IPS DF 19.7 (cell line): ENCODE measurements at regions not wholly inside any gene's neighbourhood (a gene's known extent, or its start where the extent isn't known, plus 50 kb on each side); places are given as distances from the start of the nearest gene placed in this dataset.
A peak's percentile ranks its signal among the peaks of the same experiment; 100 is the strongest.
"Not testable (repeated sequence)": the region's sequence is repeated elsewhere in the genome, so short reads cannot be mapped to it uniquely, and the experiment has no call there.

Source experiments
- DNase-seq: peaks from one replicate; pipeline ENCODE4 v3.0.0-alpha.2; 2013; ENCODE audit warnings: low read depth, low spot score

DNA sequence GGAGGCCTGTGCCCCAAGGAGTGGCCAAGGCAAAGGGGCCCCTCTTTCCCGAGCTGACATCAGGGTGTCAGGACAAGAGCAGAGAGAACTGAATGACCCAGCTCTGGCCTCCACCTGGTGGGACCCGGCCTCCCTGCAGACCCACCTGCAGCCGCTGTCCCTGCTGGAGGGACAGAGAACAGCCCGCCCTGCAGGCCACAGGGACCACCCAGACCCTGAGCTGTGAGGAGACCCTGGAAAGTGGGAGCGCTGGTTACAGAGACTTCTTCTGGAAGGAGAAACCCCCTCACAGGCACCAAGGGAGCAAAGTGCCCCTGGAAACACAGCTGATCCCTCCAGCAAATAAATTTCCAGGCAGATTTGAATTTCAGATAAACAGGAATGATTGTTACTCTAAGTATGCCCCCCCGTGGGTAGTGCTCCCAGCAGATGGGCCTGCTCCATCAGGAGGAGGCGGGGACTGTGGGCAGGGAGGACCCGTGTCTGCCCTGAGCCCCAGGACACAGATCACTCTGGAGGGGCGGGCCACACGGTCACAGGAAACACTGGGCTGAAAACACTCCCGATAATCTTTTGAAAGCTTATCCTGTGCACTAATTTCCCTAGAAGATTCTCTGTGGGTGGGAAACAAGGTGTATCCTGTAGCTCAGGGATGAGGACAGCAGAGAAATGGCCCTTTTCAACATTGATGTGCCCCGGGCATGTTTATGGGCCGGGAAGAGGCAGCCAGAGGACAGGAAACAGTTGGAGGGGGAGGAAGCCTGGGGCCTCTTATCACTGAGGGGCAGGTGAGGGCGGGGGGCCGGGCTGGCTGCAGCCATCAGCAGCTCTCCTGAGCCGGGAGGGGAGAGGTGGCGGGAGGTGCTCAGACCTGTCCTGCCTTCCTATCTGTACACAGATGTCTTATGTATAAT, 276.0 kb downstream of the ADGRD1 start:
- no peak for DNase-seq

DNA sequence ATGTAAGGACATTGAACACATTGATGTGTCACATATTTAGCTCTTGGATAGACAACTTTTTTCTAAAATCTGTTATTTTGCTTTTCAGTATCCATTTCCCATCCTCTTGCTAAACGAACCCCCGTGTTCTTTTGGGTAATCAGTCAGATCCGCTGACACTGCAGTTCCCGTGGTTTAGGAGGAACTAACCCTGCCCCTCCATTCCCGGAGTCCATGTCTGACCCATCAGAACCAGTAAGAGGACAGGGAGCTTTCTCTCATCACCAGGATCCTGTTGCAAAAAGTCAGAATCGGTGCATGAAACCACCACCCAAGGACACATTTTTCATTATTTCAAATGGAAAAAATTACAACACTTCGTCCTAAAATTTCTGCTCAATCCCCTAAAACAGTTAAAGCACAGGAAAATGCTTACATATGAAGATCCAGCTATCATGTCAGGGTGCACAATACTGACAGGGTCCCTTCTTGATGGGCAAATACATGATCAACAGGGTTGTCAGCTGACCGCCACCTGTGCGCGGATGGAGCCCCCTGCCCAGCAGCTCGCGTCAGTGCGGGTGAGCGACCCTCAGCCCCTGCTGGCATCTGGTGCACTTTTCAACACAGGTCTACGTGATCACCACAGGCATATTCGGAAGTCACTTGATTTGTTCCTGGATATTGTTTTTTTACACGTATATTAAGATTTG, 276.8 kb downstream of the ADGRD1 start:
- DNase-seq, result no peak

DNA sequence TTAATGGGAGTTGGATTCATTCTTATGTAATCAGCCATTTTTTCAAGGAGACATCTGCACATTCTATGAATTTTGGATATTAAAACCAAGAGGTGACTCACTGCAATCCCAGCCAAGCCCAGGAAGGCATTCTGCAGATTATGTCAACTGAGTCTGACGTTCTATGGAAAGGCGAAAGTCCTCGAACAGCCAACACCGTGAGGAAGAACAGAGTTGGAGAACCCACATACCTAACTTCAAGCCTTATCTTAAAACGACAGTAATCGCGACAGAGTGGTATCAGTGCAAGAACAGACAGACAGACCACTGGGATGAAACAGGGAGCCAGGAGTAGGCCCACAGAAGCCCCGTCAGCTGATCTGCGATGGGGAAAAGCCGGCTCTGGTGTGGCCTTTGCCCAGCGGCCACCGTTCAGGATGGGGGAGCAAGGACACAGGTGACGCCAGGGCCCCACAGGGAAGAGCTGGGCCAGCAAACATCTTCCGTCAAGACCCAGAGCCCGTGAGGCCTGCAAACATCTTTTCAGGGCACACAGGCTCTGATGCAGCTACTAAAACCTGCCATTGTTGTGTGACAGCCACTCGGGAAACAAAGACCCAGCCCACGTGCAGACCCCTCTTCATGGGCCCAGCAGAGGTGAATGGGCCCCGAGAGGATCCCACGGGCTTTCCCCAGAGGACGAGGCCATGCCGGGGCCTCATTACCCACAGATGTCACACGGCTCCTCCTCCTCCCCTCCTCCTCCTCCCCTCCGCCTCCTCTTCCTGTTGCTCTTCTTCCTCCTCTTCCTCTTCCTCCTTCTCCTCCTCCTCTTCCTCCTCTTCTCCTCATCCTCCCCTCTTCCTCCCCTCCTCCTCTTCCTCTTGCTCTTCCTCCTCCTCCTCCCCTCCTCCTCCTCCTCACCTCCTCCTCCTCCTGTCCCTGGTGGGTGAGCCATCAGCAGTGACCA, 277.6 kb downstream of the ADGRD1 start:
- DNase-seq, result no peak

DNA sequence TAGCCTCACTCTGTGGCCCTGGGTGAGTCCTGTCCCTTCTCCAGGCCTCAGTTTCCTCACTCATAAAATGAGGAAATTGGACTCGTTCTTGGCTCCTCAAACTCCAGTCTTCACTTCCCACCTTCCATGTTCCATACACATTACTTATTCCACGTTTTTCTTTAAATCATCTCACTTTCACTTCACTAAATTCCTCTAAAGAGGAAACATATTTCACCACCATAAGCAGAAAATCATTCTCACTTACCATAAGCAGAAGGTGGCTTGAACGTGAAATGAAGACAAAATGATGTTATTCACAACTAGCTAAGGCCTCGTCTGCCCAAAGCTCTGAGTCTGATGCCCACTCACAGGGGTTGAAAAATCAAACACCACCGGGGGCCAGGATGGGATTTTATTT, 278.3 kb downstream of the ADGRD1 start:
- DNase-seq, result no peak

DNA sequence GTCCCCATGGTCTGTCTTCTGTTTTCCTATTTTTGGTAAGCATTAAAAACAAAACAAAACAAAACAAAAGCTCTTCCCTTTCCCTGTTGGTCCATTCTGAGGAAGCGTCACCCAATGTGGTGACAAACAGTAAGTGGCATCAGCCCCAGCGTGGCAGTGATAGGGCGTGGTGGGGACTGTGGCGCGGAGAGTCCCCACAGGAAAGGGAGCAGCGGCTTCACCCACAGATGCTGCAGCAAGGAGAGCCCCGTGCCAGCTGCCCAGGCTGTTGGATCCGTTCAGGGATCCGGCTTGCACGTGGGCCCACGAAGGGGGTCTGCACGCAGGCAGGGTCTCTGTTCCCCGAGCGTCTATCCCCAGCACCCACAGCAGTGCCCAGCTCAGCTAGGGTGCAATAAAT, 279.2 kb downstream of the ADGRD1 start:
- not testable (repeated sequence) for DNase-seq

DNA sequence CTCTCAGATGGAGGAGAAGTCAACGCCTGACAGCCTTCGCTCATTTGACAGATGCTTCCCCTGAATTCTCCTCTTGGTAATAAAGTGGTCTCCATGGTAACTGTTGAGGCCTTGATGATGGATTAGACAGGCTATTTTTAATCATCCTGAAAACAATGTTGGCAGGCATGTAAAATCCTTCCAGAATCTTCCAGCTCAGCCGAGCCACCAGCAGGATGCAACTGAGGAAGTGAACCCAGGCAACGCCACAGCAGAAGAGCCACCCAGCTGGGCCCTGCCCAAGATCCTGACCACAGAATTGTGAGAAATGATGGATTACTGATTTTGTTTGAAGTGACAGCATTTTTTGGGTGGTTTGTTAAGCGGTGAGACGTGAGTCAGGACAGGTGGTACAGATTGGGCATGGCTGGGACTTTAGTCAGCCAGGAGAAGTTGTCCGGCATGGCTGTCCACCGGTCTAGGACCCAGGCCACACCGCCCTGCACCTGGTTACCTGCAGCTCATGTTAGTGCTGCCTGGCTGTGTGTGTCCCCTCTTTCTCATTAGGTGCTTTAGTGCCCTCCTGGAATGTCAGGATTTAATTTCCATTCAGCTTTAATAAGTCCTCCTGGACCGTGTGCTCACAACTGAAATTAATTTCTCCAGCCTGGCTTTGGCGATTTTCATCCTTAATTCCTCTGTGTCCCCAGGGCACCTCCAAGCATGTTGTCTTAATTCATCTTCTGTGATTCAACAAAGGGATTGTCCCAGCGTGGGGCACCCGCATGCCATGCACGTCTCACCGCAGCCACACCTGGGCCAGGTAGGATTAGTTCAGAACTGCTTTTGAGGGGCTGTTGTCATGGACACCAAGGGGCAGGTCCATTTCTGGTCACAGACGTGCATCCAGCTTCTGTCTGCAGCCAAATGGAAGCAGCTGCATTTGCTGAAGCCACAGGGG, 280.4 kb downstream of the ADGRD1 start:
- not testable (repeated sequence) for DNase-seq

DNA sequence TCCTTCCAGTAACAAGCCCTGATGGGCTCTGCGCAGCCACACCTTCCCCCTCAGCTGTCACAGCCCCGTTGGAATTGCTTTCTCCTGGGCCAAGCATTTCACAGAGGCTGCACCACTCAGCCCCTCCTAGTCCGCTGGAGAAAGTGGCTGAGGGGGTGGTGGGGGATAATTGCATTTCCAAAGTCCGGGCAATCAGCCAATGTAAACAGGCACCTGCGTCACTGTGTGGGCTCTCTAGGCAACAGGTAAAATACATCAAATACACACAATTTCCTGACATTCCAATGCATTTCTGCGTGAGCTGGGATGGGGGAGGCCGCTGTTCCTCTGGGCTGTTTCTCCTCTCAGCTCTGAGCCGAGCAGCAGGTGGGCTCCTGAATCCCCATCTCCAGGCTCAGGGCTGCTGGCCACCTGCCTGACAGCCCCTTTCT, 281.1 kb downstream of the ADGRD1 start:
- DNase-seq, result not testable (repeated sequence)

DNA sequence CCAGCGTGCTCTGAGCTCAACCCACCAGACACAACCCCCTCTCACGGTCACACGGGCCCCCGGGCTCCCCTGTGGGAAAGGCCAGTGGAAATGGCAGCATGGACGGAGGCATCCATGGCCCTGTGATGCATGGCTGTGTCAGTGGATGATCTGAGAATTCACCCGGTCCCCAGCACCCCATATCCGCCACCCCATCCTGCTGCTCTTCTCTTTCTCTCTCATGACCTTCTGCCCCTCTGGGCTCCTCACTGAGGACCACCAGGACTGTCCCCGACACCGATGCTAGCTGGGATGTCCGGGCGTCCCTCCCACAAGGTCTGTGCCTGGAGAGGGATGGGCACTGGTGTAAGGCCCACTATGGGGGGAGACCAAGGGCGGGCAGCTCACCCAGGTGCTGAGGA, 282.2 kb downstream of the ADGRD1 start:
- no peak for DNase-seq

DNA sequence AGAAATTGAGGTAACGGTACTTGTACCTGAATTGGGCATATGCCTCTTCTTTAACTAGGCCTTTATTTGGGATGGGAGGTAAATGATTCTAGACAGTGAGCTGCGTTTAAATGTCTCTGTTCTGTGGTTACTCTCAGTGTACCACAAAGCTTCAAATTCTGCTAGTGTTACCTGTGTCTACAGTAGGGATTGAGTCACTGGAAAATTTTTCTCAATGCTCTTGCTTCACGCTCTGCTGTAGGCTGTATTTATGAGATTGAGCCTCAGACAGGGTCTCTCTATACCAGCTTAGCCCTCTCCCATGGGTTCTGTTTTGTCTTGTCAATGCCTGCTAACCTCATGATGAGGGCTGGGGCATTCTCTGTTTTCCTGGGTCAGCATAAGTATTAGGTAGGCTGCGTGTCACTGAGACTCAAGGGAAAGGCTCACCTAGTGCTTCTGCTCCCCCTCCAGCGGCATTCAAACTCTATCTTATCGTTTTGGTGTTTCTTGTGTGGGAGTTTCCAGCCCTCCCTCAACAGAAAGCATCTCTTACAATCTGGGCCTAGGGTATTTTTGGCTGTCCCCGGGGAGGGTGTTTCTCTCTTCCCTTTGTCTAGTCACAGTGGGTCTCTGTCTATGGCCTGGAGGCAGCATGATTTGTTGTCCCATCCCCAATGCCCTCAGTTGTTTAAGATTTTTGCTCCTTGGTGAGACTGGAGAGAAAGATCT, 285.8 kb downstream of the ADGRD1 start:
- DNase-seq, result no peak

DNA sequence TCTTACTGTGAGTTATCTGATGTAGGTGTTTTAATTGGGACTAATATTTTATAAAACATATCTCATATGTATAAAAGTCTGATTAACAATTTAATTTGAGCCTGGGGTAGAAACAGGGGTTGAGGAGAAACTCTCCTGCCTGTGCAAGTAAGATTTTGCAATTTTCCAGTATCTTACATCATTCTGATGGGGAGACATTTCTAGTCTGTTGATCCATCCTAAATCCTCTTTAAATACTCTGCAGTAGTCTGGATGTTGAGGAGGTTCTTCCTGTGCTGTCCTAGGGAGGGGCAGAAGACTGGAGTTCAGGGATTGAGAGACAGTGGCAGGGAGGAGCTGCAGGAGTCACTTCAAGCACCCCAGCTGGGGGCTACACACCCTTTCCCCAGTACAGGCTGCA, 287.8 kb downstream of the ADGRD1 start:
- DNase-seq, result no peak

DNA sequence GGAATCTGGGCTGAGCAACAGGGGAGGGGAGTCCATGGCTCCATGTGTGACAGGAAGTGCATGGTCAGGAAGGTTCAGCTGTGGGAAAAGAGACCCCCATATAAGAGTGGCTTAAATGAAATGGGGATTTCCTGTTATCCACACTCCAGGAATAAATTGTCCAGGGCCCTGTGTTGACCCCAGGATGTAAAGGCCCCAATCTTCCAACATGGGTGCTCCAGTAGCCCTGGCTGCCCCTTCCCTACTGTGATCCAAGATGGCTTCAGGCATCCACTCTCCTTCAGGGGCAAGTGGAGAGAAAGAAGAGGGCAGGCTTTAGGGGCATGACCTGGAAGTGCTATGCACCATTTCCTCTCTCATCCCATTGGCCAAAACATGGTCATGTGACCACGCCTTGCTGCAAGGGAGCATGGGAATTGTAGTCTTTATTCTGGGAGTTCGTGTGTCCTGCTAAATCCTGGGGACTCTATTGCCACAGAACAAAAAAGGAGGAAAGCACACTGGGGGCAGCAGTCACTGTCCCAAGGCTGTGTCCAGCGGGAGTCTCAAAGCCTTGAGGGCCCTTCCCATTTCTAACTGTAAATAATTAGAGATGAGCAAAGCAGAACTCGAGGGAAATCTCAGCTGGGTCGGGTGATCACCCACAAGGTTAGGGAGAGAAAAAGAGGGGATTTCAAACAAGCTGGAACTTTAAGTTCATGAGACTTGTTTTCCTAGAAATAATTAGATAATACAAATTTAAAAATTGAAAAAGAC, 289.2 kb downstream of the ADGRD1 start:
- DNase-seq, result peak; percentile 67

DNA sequence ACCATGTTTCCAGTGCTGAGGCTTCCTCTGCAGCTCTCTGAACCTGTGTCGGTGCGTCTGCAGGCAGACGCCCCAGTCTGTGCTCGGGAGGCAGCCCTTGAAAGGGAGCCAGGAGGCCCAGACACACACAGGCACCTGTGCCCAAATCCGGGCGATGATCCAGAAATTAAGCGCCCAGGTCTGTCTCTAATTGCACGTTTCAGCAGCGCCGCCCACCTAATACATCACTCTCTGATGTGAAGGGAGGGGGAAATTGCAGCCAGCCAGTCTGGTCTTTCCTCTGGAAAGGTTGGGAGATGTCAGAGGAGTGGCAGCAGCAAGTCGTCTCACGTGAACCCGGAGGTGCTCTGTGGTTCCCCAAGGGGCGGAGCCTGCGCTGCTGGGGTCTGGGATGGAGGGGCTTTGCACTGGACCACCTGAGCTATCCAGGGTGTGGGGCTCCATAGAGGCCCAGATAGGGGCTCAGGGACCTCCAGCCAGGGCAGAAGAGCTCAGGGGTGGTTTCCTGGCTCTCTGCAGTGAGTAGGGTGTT, 290.5 kb downstream of the ADGRD1 start:
- DNase-seq, result not testable (repeated sequence)

DNA sequence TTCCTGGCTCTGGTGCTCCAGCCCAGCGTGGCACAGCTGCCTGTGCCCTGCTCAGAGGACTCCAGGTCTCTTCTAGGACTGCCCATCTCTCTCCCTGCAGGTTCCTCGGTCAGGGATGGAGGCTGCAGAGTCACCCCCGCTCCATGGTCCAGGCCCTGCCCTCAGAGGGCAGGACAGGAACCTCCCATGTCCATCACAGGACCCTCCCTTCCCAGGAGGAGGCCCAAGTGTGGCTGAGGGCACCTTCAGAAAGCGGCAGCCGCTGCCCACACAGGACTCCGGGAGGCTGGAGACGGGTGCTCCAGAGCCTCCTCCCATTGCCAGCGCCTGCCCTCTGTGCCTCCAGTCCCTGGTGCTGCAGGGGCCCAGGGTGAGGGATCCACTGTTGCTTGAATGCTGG, 291.5 kb downstream of the ADGRD1 start:
- not testable (repeated sequence) for DNase-seq

DNA sequence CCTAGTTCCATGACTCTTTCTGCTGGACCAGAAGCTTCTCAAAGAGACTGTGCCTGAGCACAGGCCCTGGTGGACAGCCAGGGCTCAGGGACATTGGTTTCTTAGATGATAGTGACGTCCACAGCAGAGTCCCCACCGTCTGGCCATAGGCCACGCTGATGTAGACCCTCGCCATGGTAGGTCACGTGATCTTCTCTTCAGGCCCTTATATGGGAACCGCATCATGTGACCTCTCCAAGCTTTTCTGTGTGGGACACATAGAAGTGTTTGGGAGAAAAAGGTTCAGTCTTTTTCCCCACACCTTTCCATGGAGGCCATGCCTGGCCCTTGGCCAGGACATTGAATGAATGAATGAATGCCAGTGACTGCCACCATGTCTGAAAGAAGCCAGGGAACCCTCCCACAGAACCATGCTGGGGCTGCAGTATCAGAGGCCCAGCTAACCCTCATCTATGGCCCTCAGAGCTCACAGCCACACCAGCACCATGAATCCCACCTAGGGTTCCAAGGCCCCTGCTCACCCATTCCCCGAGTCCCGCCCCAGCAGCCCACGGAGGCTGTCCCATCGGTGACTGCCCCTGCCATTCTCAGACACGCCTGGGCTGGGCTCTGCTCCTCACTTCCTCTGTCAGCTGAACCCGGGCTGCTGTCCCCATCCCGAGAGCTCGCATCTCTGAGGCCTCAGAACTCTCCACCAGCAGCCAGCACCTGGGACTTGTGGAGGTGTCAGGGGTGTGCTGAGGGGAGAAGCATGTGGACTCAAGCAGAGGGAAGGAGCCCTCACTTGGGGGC, 292.1 kb downstream of the ADGRD1 start:
- DNase-seq, result no peak

DNA sequence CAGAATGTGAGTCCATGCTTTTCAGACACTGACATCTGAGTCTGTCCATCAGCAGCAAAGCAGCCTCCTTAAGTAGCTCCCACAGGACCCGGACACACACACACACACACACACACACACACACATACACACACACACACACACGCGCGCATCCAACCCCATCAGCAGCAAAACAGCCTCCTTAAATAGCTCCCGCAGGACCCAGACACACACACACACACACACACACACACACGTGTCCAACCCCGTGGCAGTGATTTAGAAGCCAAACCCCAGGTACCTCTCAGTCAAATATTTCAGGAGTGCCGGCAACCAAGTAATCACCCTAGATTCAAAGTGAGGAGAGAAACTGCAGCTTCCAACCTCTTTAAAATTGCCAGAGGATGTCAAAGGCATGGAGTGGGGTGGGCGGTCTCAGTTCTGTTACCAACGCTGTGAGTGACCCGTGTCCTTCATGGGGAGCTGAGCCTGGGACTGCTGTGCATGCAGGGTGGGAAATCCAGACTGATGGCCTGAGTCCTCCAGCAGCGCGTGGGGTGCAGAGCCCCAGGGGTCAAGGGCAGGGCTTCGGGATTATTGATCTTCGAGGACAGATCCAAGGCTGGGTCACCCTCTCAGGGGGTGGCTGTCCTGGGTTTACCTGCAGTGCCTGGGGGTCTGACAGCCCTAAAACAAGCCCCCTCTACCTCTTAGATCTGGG, 293.5 kb downstream of the ADGRD1 start:
- DNase-seq, result not testable (repeated sequence)

DNA sequence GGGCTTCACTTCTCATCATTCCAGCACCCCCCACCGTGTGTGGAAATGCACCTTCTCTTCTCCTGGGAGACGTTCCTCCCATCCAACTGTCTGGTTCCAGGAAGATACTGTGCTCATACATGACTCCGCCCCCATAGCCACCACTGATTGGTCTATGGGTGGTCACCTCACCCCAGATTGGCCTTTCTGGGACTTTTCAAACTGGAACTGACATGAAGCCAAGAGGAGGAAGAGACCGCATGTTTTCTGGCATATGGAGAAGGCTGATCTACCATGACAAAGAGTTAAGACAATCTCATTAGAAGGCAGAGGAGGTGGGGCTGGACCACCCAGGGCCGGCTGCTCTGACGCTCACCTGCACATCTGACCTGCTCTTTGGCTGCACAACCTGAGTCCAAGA, 294.2 kb downstream of the ADGRD1 start:
- not testable (repeated sequence) for DNase-seq

DNA sequence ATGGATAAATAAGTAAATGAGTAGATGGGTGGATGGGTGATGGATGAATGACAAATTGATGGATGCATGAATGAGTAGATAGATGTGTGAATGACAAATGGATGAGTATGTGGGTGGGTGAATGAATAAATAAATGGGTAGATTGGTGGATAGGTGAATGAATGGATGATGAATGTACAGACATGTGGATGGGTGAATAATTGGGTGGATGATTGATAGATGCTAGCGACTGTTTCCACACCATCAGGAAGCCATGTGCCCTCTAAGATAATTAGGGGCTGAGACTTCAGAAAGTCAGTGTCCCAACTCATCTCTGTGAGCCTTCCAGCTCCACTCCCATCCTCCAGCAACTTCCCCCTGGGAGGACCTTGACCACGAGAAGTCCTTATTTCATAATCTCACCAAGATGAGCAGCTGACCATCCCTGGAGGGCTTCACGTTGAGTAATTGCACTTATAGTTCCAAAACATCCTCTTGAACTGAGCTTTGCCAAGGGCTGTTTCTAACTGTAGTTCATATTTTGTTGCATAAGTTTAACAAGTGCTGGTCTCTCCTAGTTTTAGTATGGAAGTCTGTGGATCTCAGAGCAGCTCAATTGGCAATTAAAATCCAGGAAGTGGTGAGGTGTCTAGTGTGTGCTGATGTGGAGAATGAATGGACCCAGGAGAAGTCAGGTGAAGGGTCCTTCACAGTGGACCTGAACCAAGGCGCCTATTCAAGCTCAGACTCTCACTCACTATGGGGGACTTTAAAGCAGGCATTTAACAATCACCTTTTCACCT, 295.7 kb downstream of the ADGRD1 start:
- DNase-seq, result no peak
